HepG2 (cell line): ENCODE measurements at regions not wholly inside any gene's neighbourhood (a gene's known extent, or its start where the extent isn't known, plus 50 kb on each side); places are given as distances from the start of the nearest gene placed in this dataset.

Source experiments
- ATAC-seq: fragments of 200-7000 bp; cut with Tn5 transposase; 3 replicates; pipeline ENCODE4 v1.9.1; 2020; ENCODE audit warnings: mild to moderate bottlenecking, moderate library complexity
- BruUV-seq: library from RNA; stranded (reverse); fragments of 400-500 nt; replicated peaks from 2 replicates; lab custom pipeline; 2021; lab: Mats Ljungman, UMichigan
- CTCF ChIA-PET: fragments of 300-600 bp; formaldehyde crosslinking; extraction: SDS; loops from one replicate; lab custom pipeline; 2021; ENCODE audit warnings: low total read pairs, inconsistent platforms, low intra/inter-chr PET ratio; lab: Yijun Ruan, JAX
- POLR2A ChIA-PET: fragments of 350-600 bp; sonication (Branson Sonifier 250); formaldehyde crosslinking; loops from one replicate; lab custom pipeline; 2020; ENCODE audit warnings: antibody characterized with exemption, inconsistent platforms; lab: Yijun Ruan, JAX
- DNase-seq: peaks from one replicate; pipeline ENCODE4 v3.0.0-alpha.2; 2015; ENCODE audit warnings: low spot score
- FAIRE-seq: peaks from 3 replicates; lab custom pipeline; 2011; peaks lifted over from hg19 to GRCh38; lab: Jason Lieb, UNC
- H2AFZ ChIP-seq: one replicate; pipeline ENCODE4 v1.6.1; 2011; ENCODE audit warnings: low read length, inconsistent platforms
- H3K27ac ChIP-seq: fragments of 300-600 bp; 3 replicates; pipeline ENCODE4 v1.8.0; 2011; ENCODE audit warnings: mixed run types, mild to moderate bottlenecking, mixed read lengths, low read length, inconsistent platforms; ENCODE audit not compliant: insufficient read depth; ENCODE audit errors: extremely low read length
- H3K27me3 ChIP-seq, 2 experiments: fragments of 200-600 bp in 1 of 2; 2 replicates in 1 of 2; 3 replicates in 1 of 2; pipeline versions ENCODE4 v1.6.0 to v1.8.0; 2011; ENCODE audit warnings: low read length in 2 of 2, mild to moderate bottlenecking in 2 of 2, moderate library complexity in 2 of 2, inconsistent platforms in 1 of 2; ENCODE audit not compliant: insufficient read depth in 2 of 2, control insufficient read depth in 1 of 2
- H3K36me3 ChIP-seq, 2 experiments: fragments of 200-600 bp in 1 of 2; replicated peaks in 1 of 2; 2 replicates in 1 of 2; 3 replicates in 1 of 2; pipeline versions ENCODE4 v1.5.1 to v1.8.0; 2011; ENCODE audit warnings: low read length in 2 of 2, inconsistent platforms in 1 of 2; ENCODE audit not compliant: insufficient read depth in 2 of 2, control insufficient read depth in 1 of 2
- H3K4me1 ChIP-seq: 2 replicates; pipeline ENCODE4 v1.5.1; 2012; ENCODE audit warnings: low read length, inconsistent platforms; ENCODE audit not compliant: insufficient read depth
- H3K4me2 ChIP-seq: 2 replicates; pipeline ENCODE4 v1.6.0; 2011; ENCODE audit warnings: low read depth, low read length, inconsistent platforms
- H3K4me3 ChIP-seq, 3 experiments: fragments of 200-600 bp in 1 of 3; sonication (generic), shearing (Covaris generic) in 1 of 3; replicated peaks in 1 of 3; 2 replicates each; pipeline ENCODE4 v1.5.1; 2011 to 2016; ENCODE audit warnings: low read length in 3 of 3, inconsistent platforms in 2 of 3, low read depth in 2 of 3, mild to moderate bottlenecking in 2 of 3, control low read depth in 1 of 3, mixed read lengths in 1 of 3; ENCODE audit not compliant: insufficient read depth in 1 of 3
- H3K79me2 ChIP-seq: one replicate; pipeline ENCODE4 v1.6.1; 2011; ENCODE audit warnings: low read length, inconsistent platforms; ENCODE audit not compliant: insufficient read depth
- H3K9ac ChIP-seq: 2 replicates; pipeline ENCODE4 v1.6.0; 2011; ENCODE audit warnings: mild to moderate bottlenecking, low read depth, low read length, inconsistent platforms; ENCODE audit not compliant: insufficient read depth
- H3K9me3 ChIP-seq: 2 replicates; pipeline ENCODE4 v1.5.1; 2012; ENCODE audit warnings: mild to moderate bottlenecking, low read length
- H4K20me1 ChIP-seq: 2 replicates; pipeline ENCODE4 v1.6.0; 2011; ENCODE audit warnings: inconsistent platforms, mild to moderate bottlenecking, low read length, moderate library complexity; ENCODE audit not compliant: insufficient read depth
- HCFC1 ChIP-seq: fragments of 150-350 bp; IDR thresholded peaks from 2 replicates; pipeline ENCODE4 v1.6.1; 2014; ENCODE audit warnings: low read depth, low read length
- LCORL ChIP-seq, 2 experiments: fragments of 450-650 bp in 1 of 2; sonication (generic) in 1 of 2; formaldehyde crosslinking in 1 of 2; IDR thresholded peaks; 2 replicates each; pipeline versions ENCODE4 v1.5.0 to v1.6.1; 2017 to 2020; ENCODE audit warnings: antibody characterized with exemption in 1 of 2, missing genetic modification reagents in 1 of 2
- PHF8 ChIP-seq: sonication (generic); formaldehyde crosslinking; IDR thresholded peaks from 2 replicates; pipeline ENCODE4 v1.5.0; 2020; ENCODE audit warnings: missing genetic modification reagents
- SOX13 ChIP-seq, 3 experiments: fragments of 450-650 bp in 1 of 3; sonication (generic) in 1 of 3; formaldehyde crosslinking in 1 of 3; IDR thresholded peaks in 2 of 3; conservative IDR thresholded peaks in 1 of 3; 2 replicates each; pipeline versions ENCODE4 v1.5.0 to v1.6.1; 2016 to 2020; ENCODE audit warnings: antibody characterized with exemption in 1 of 3, mild to moderate bottlenecking in 1 of 3, missing compliant biosample characterization in 1 of 3, missing genetic modification reagents in 1 of 3, moderate library complexity in 1 of 3
- ZBTB42 ChIP-seq: sonication (generic); formaldehyde crosslinking; IDR thresholded peaks from 2 replicates; pipeline ENCODE4 v1.5.0; 2020; ENCODE audit warnings: mild to moderate bottlenecking, missing genetic modification reagents
- WGBS: methylation state at CpG from one replicate; pipeline ENCODE4 v1.1.6; 2017; ENCODE audit warnings: low lambda C conversion rate; 5-methylcytosine and 5-hydroxymethylcytosine counted together
- in situ Hi-C: cut with HindIII; loops from 2 replicates; pipeline ENCODE4 v1.10.0; 2017; ENCODE audit warnings: low pct_unique_long_range_greater_than_20kb; ENCODE audit not compliant: extremely low pct_ligation_motif_present
- intact Hi-C: fragments of 100-400 bp; cut with micrococcal nuclease; formaldehyde crosslinking; loops from one replicate; pipeline ENCODE4 v1.10.0; 2022; ENCODE audit not compliant: unreplicated experiment
- TF ChIP-seq, protein P1 (sequence below): sonication (generic); formaldehyde crosslinking; IDR thresholded peaks from 2 replicates; pipeline ENCODE4 v1.8.0; 2022; ENCODE audit warnings: mild to moderate bottlenecking, missing genetic modification reagents, moderate library complexity
- TF ChIP-seq, protein P2 (sequence below): sonication (generic); formaldehyde crosslinking; IDR thresholded peaks from 2 replicates; pipeline ENCODE4 v1.4.0; 2020; ENCODE audit warnings: mild to moderate bottlenecking, missing genetic modification reagents
- TF ChIP-seq, protein P3 (sequence below), 2 experiments: sonication (generic) in 1 of 2; formaldehyde crosslinking in 1 of 2; IDR thresholded peaks; 2 replicates each; pipeline versions ENCODE4 v1.5.1 to v1.6.1; 2011 to 2020; ENCODE audit warnings: borderline replicate concordance in 1 of 2, low read depth in 1 of 2, low read length in 1 of 2, mild to moderate bottlenecking in 1 of 2, missing genetic modification reagents in 1 of 2, moderate library complexity in 1 of 2

DNA sequence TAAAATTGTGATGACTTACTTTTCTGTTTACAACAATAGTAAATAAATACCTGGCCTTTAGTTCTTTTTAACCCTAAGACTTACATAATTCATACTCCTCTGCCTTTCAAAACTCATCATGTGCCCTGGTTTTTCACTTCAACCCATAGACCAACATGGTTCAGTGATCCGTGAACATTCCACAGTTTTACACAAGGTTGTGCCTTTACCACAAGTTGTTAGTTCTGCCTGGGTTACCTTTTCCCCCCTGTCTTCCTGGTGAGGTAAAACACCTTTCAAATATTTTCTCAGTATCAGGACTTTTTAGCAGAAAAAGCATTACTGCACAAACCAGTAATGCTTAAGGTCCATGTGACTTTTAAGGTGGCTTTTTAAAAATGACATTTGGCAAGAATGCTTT is 1466.4 kb downstream of the PLA2G4A start:
- Histone ChIP-seq H3K27ac (no peak overlapping the region), H2AFZ (no peak overlapping the region), H3K4me1 (no peaks in the 10 kb centered on the region), H3K4me2 (no peak overlapping the region), H3K4me3 (no peak overlapping the region), H3K9ac (no peak overlapping the region), H3K36me3 (no peaks in the 10 kb centered on the region), H3K9me3 (no peaks in the 10 kb centered on the region), H4K20me1 (no peaks in the 10 kb centered on the region), H3K79me2 (no peaks in the 10 kb centered on the region), H3K27me3 (no peaks in the 10 kb centered on the region)
- no peak for ATAC-seq
- in situ Hi-C loops (no loop called here), intact Hi-C loops (no loop called here)
- FAIRE-seq: no peak
- no TSS peak for BruUV-seq
- CTCF ChIA-PET: no interaction called here
- POLR2A ChIA-PET: no interaction called here
- 3% methylated on average over 1 of the region's 1 CpG for WGBS
- DNase-seq: no peak
- TF ChIP-seq, protein P1, sequence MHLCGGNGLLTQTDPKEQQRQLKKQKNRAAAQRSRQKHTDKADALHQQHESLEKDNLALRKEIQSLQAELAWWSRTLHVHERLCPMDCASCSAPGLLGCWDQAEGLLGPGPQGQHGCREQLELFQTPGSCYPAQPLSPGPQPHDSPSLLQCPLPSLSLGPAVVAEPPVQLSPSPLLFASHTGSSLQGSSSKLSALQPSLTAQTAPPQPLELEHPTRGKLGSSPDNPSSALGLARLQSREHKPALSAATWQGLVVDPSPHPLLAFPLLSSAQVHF (CRISPR knock-in tag): no peak
- TF ChIP-seq, protein P2, sequence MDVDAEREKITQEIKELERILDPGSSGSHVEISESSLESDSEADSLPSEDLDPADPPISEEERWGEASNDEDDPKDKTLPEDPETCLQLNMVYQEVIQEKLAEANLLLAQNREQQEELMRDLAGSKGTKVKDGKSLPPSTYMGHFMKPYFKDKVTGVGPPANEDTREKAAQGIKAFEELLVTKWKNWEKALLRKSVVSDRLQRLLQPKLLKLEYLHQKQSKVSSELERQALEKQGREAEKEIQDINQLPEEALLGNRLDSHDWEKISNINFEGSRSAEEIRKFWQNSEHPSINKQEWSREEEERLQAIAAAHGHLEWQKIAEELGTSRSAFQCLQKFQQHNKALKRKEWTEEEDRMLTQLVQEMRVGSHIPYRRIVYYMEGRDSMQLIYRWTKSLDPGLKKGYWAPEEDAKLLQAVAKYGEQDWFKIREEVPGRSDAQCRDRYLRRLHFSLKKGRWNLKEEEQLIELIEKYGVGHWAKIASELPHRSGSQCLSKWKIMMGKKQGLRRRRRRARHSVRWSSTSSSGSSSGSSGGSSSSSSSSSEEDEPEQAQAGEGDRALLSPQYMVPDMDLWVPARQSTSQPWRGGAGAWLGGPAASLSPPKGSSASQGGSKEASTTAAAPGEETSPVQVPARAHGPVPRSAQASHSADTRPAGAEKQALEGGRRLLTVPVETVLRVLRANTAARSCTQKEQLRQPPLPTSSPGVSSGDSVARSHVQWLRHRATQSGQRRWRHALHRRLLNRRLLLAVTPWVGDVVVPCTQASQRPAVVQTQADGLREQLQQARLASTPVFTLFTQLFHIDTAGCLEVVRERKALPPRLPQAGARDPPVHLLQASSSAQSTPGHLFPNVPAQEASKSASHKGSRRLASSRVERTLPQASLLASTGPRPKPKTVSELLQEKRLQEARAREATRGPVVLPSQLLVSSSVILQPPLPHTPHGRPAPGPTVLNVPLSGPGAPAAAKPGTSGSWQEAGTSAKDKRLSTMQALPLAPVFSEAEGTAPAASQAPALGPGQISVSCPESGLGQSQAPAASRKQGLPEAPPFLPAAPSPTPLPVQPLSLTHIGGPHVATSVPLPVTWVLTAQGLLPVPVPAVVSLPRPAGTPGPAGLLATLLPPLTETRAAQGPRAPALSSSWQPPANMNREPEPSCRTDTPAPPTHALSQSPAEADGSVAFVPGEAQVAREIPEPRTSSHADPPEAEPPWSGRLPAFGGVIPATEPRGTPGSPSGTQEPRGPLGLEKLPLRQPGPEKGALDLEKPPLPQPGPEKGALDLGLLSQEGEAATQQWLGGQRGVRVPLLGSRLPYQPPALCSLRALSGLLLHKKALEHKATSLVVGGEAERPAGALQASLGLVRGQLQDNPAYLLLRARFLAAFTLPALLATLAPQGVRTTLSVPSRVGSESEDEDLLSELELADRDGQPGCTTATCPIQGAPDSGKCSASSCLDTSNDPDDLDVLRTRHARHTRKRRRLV (CRISPR knock-in tag): no peak
- no peak for TF ChIP-seq ZBTB42 (CRISPR knock-in tag)
- TF ChIP-seq SOX13 (IDR thresholded peaks at IDR 0.05): no peak
- TF ChIP-seq SOX13 (CRISPR knock-in tag; conservative IDR thresholded peaks at IDR 0.05 in 1 of 2, IDR thresholded peaks at IDR 0.05 in 1 of 2): no peak
- TF ChIP-seq PHF8 (CRISPR knock-in tag): no peak
- no peak for TF ChIP-seq LCORL (IDR thresholded peaks at IDR 0.05)
- no peak for TF ChIP-seq LCORL (CRISPR knock-in tag; IDR thresholded peaks at IDR 0.05)
- TF ChIP-seq HCFC1: no peak
- TF ChIP-seq, protein P3, sequence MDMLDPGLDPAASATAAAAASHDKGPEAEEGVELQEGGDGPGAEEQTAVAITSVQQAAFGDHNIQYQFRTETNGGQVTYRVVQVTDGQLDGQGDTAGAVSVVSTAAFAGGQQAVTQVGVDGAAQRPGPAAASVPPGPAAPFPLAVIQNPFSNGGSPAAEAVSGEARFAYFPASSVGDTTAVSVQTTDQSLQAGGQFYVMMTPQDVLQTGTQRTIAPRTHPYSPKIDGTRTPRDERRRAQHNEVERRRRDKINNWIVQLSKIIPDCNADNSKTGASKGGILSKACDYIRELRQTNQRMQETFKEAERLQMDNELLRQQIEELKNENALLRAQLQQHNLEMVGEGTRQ (IDR thresholded peaks at IDR 0.05; ENCODE audit: low read depth, low read length): no peak
- TF ChIP-seq, protein P3 (CRISPR knock-in tag; IDR thresholded peaks at IDR 0.05; ENCODE audit: borderline replicate concordance): no peak
